SK-N-MC (cell line): ENCODE measurements at regions not wholly inside any gene's neighbourhood (a gene's known extent, or its start where the extent isn't known, plus 50 kb on each side); places are given as distances from the start of the nearest gene placed in this dataset.
"Not testable (repeated sequence)": the region's sequence is repeated elsewhere in the genome, so short reads cannot be mapped to it uniquely, and the experiment has no call there.

ENCODE experiments used
- DNase-seq: peaks from one replicate; pipeline ENCODE4 v3.0.0-alpha.2; 2011; ENCODE audit warnings: low read depth, low spot score
- H3K27ac ChIP-seq: fragments of 200-600 bp; sonication (generic); 2 replicates; pipeline ENCODE4 v1.5.1; 2016; ENCODE audit warnings: mixed run types
- H3K36me3 ChIP-seq: fragments of 200-600 bp; sonication (generic); 2 replicates; pipeline ENCODE4 v1.6.1; 2017; ENCODE audit warnings: antibody characterized with exemption, low read length, mixed read lengths; ENCODE audit not compliant: insufficient read depth
- H3K4me3 ChIP-seq: fragments of 200-600 bp; sonication (generic); 2 replicates; pipeline ENCODE4 v1.5.1; 2016
- H3K9ac ChIP-seq: fragments of 200-600 bp; sonication (generic); 2 replicates; pipeline ENCODE4 v1.8.0; 2017; ENCODE audit warnings: mixed run types, mixed read lengths; ENCODE audit not compliant: insufficient read length
- H3K9me3 ChIP-seq: fragments of 200-600 bp; sonication (generic); 2 replicates; pipeline ENCODE4 v1.6.1; 2017; ENCODE audit warnings: low read depth, mild to moderate bottlenecking, antibody characterized with exemption, low read length, moderate library complexity, mixed read lengths
- EZH2 ChIP-seq: fragments of 200-600 bp; sonication (generic); IDR thresholded peaks from one replicate; pipeline ENCODE4 v1.6.1; 2017; ENCODE audit warnings: antibody characterized with exemption
- FOXP2 ChIP-seq: optimal IDR thresholded peaks from 2 replicates; pipeline ENCODE3; 2011; ENCODE audit warnings: mild to moderate bottlenecking, moderate library complexity; ENCODE audit not compliant: insufficient read depth; ENCODE audit errors: extremely low read length, control extremely low read depth
- POLR2AphosphoS5 ChIP-seq: IDR thresholded peaks from 2 replicates; pipeline ENCODE4 v1.6.1; 2012; ENCODE audit warnings: mild to moderate bottlenecking, low read depth, low read length, borderline replicate concordance

DNA sequence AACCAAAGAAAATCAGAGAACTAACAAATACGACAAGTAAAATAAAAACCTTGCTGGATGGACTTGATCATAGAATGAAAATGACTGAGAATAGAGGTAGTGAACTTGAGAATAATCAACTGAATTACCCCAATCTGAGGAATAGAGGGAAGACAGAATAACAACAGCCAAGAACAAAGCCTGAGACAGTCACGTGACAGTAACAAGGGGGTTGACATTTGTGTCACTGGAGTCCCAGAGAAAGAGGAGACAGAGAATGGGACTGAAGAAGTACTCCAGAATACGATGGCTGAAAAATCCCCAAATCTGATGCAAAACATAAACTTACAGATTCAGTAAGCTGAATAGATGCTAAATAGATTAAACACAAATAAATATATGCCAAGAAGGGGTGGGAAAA lies 248.5 kb upstream of the HDAC4 start:
- no peaks in the 10 kb centered on the region for H3K36me3 ChIP-seq
- H3K4me3 ChIP-seq = no peak overlapping the region
- no peak for TF ChIP-seq POLR2AphosphoS5
- TF ChIP-seq FOXP2 = no peak
- TF ChIP-seq EZH2 = no peak
- no peak for DNase-seq
- no peaks in the 10 kb centered on the region for H3K9me3 ChIP-seq
- H3K27ac ChIP-seq = no peak overlapping the region
- H3K9ac ChIP-seq = no peak overlapping the region

DNA sequence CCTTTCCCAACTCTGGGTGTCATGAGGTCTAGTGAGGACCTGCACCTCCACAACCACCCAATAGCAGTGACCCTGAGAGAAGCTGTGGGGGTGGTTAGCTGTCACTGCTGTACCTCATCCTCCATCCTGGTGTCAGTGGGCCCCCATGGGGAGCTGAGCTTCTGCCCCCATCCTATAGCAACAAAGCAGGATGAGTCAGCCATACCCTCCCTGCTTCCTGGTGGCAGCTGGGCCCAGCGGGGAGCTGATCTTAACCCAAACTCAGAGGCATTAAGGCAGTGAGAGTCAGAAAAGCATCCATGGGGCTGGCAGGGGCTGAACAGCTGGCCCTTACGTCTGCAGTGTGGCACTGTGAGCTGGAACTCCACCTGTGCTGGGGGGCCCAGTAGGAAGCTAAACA lies 247.8 kb upstream of the HDAC4 start:
- TF ChIP-seq EZH2 = no peak
- TF ChIP-seq FOXP2 = no peak

GRCh38 chr2:239647052-239647819 lies 246.4 kb upstream of the HDAC4 start:
- TF ChIP-seq EZH2 (no peak), FOXP2 (no peak), POLR2AphosphoS5 (no peak)
- H3K9ac ChIP-seq = no peak overlapping the region
- no peak overlapping the region for H3K27ac ChIP-seq
- no peaks in the 10 kb centered on the region for H3K9me3 ChIP-seq
- no peak for DNase-seq
- no peak overlapping the region for H3K4me3 ChIP-seq
- H3K36me3 ChIP-seq = no peaks in the 10 kb centered on the region

More for the DNA sequence above, 247.8 kb upstream of the HDAC4 start:
- no peaks in the 10 kb centered on the region for H3K9me3 ChIP-seq
- no peak overlapping the region for H3K9ac ChIP-seq
- DNase-seq = no peak
- H3K4me3 ChIP-seq = no peak overlapping the region
- no peaks in the 10 kb centered on the region for H3K36me3 ChIP-seq
- H3K27ac ChIP-seq = no peak overlapping the region

DNA sequence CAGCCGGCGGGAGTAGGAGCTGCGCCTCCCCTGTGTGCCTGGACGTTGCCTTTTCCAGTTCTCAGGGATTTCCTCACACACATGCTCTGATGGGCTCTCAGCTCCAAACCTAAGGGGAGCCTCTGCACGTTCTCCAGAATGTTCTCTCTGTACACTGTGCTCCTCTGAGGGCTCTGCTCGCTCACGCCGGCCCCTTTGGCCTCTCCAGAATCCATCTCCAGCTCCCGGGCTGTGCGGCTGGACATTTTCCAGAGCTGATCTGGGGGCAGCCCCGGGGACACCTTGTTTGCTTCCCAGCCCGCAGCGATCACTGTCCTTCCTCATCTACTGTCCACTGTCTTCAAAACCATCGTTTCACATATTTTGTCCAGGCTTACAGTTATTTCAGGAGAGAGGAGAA lies 245.4 kb upstream of the HDAC4 start:
- H3K9me3 ChIP-seq = no peaks in the 10 kb centered on the region

DNA sequence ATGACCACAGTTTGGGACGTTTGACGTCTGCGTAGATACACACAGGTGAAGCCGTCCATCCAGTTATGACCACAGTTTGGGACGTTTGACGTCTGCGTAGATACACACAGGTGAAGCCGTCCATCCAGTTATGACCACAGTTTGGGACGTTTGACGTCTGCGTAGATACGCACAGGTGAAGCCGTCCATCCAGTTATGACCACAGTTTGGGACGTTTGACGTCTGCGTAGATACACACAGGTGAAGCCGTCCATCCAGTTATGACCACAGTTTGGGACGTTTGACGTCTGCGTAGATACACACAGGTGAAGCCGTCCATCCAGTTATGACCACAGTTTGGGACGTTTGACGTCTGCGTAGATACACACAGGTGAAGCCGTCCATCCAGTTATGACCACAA lies 243.8 kb upstream of the HDAC4 start:
- not testable (repeated sequence) for H3K9ac ChIP-seq, H3K36me3 ChIP-seq, H3K9me3 ChIP-seq, H3K27ac ChIP-seq, H3K4me3 ChIP-seq, DNase-seq

More for the DNA sequence above, 245.4 kb upstream of the HDAC4 start:
- Histone ChIP-seq H3K36me3 (no peaks in the 10 kb centered on the region), H3K27ac (no peak overlapping the region), H3K9ac (no peak overlapping the region), H3K4me3 (no peak overlapping the region)
- no peak for TF ChIP-seq FOXP2
- TF ChIP-seq POLR2AphosphoS5 = no peak
- DNase-seq = no peak

GRCh38 chr2:239644011-239644410 lies 243.2 kb upstream of the HDAC4 start:
- no peak for DNase-seq

GRCh38 chr2:239642406-239643004 lies 241.7 kb upstream of the HDAC4 start:
- Histone ChIP-seq H3K27ac (no peak overlapping the region), H3K4me3 (no peak overlapping the region), H3K36me3 (no peaks in the 10 kb centered on the region), H3K9ac (no peak overlapping the region), H3K9me3 (no peaks in the 10 kb centered on the region)
- no peak for TF ChIP-seq FOXP2
- TF ChIP-seq POLR2AphosphoS5 = no peak
- no peak for TF ChIP-seq EZH2
- no peak for DNase-seq

More at GRCh38 chr2:239644011-239644410, 243.2 kb upstream of the HDAC4 start:
- Histone ChIP-seq H3K27ac (no peak overlapping the region), H3K36me3 (no peaks in the 10 kb centered on the region), H3K9me3 (no peaks in the 10 kb centered on the region), H3K9ac (no peak overlapping the region), H3K4me3 (no peak overlapping the region)
- TF ChIP-seq POLR2AphosphoS5 (no peak), FOXP2 (no peak), EZH2 (no peak)

- DNase-seq, H3K4me3 ChIP-seq, H3K36me3 ChIP-seq, H3K9me3 ChIP-seq, H3K9ac ChIP-seq, H3K27ac ChIP-seq: not testable (repeated sequence)
Observed at GRCh38 chr2:239641904-239642303, 241.1 kb upstream of the HDAC4 start.

GRCh38 chr2:239640676-239641578 lies 240.1 kb upstream of the HDAC4 start:
- Histone ChIP-seq H3K4me3 (no peak overlapping the region), H3K9ac (no peak overlapping the region), H3K9me3 (no peaks in the 10 kb centered on the region), H3K27ac (no peak overlapping the region), H3K36me3 (no peaks in the 10 kb centered on the region)
- no peak for DNase-seq
- TF ChIP-seq EZH2 (no peak), FOXP2 (no peak), POLR2AphosphoS5 (no peak)
